Osteocyte (in vitro differentiated cells): ENCODE measurements at regions not wholly inside any gene's neighbourhood (a gene's known extent, or its start where the extent isn't known, plus 50 kb on each side); places are given as distances from the start of the nearest gene placed in this dataset.

Experiments used
- DNase-seq: peaks from one replicate; pipeline ENCODE4 v3.0.0; 2021; ENCODE audit warnings: mixed read lengths; ENCODE audit not compliant: unreplicated experiment; ENCODE audit errors: extremely low spot score
- H3K27ac Mint-ChIP-seq: one replicate; pipeline ENCODE4 v1.8.0; 2021; ENCODE audit warnings: mild to moderate bottlenecking, mixed read lengths; ENCODE audit not compliant: unreplicated experiment
- H3K27me3 Mint-ChIP-seq: one replicate; pipeline ENCODE4 v1.8.0; 2021; ENCODE audit warnings: mixed read lengths; ENCODE audit not compliant: unreplicated experiment
- H3K36me3 Mint-ChIP-seq: one replicate; pipeline ENCODE4 v1.8.0; 2021; ENCODE audit warnings: mixed read lengths; ENCODE audit not compliant: unreplicated experiment
- H3K4me1 Mint-ChIP-seq: one replicate; pipeline ENCODE4 v1.8.0; 2021; ENCODE audit warnings: mixed read lengths; ENCODE audit not compliant: unreplicated experiment
- H3K4me3 Mint-ChIP-seq: one replicate; pipeline ENCODE4 v1.8.0; 2021; ENCODE audit warnings: mild to moderate bottlenecking, moderate library complexity, mixed read lengths; ENCODE audit not compliant: unreplicated experiment
- H3K9me3 Mint-ChIP-seq: one replicate; pipeline ENCODE4 v1.8.0; 2021; ENCODE audit warnings: mixed read lengths; ENCODE audit not compliant: unreplicated experiment
- TF ChIP-seq, protein P1 (sequence below): fragments of 200-600 bp; sonication (generic); IDR thresholded peaks from 2 replicates; pipeline ENCODE4 v1.5.0; 2021; ENCODE audit warnings: antibody characterized with exemption, mild to moderate bottlenecking, moderate library complexity

- DNase-seq = no peak
- Mint-ChIP-seq H3K9me3 (peaks cover 6% of the 10 kb centered on the region), H3K4me1 (peaks cover 9% of the 10 kb centered on the region), H3K27ac (no peak overlapping the region), H3K27me3 (no peaks in the 10 kb centered on the region), H3K36me3 (no peaks in the 10 kb centered on the region), H3K4me3 (no peak overlapping the region)
- TF ChIP-seq, protein P1, sequence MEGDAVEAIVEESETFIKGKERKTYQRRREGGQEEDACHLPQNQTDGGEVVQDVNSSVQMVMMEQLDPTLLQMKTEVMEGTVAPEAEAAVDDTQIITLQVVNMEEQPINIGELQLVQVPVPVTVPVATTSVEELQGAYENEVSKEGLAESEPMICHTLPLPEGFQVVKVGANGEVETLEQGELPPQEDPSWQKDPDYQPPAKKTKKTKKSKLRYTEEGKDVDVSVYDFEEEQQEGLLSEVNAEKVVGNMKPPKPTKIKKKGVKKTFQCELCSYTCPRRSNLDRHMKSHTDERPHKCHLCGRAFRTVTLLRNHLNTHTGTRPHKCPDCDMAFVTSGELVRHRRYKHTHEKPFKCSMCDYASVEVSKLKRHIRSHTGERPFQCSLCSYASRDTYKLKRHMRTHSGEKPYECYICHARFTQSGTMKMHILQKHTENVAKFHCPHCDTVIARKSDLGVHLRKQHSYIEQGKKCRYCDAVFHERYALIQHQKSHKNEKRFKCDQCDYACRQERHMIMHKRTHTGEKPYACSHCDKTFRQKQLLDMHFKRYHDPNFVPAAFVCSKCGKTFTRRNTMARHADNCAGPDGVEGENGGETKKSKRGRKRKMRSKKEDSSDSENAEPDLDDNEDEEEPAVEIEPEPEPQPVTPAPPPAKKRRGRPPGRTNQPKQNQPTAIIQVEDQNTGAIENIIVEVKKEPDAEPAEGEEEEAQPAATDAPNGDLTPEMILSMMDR = no peak
These were observed 519.6 kb downstream of the METTL15 start for GRCh38 chr11:28627690-28628255.

GRCh38 chr11:28625532-28625931 is 517.3 kb downstream of the METTL15 start:
- Mint-ChIP-seq H3K4me1 (peaks cover 4% of the 10 kb centered on the region), H3K36me3 (no peaks in the 10 kb centered on the region), H3K4me3 (no peak overlapping the region), H3K27me3 (no peaks in the 10 kb centered on the region), H3K9me3 (peaks cover 6% of the 10 kb centered on the region), H3K27ac (no peak overlapping the region)
- no peak for DNase-seq
- TF ChIP-seq, protein P1 = no peak

GRCh38 chr11:28621753-28622152 is 513.6 kb downstream of the METTL15 start:
- TF ChIP-seq, protein P1 = no peak
- peaks cover 30% of the 10 kb centered on the region for H3K4me1 Mint-ChIP-seq
- no peaks in the 10 kb centered on the region for H3K27me3 Mint-ChIP-seq
- H3K27ac Mint-ChIP-seq = no peak overlapping the region
- H3K9me3 Mint-ChIP-seq = no peaks in the 10 kb centered on the region
- no peak overlapping the region for H3K4me3 Mint-ChIP-seq
- H3K36me3 Mint-ChIP-seq = no peaks in the 10 kb centered on the region
- no peak for DNase-seq

DNA sequence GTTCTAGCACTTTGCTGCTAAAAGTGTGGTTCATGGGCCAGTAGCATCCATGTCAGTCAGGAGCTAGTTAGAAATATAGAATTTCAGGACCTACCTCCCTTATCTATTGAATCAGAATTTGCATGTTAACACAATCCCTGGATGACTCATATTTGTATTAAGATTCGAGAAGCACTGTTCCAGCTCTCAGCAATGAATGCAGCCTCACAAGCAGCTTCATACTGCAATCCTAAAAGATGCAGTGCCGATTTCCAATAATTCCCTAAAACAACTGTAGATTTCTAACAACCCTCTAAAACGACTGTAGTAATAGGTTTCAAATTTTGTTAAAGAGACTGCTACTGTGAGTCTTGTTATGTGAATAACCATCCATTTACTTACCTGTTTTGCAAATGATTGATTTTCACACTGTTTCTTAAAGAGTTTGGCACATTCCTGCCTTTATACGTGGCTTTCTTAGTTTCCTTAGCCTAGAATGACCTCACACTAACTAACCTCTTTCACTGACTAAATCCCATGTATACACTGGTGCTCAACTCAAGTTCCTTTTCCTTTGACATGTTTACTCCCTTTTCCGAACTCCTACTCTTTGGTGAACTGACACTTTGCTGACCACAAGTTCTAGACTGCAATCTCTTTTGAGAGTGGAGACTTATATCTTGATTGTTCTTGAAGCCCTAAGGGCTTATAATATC is 511.8 kb downstream of the METTL15 start:
- Mint-ChIP-seq H3K27me3 (no peaks in the 10 kb centered on the region), H3K4me1 (peaks cover 37% of the 10 kb centered on the region), H3K9me3 (no peaks in the 10 kb centered on the region), H3K27ac (peak overlapping the region; percentile 16), H3K4me3 (no peak overlapping the region), H3K36me3 (no peaks in the 10 kb centered on the region)
- TF ChIP-seq, protein P1 = no peak
- no peak for DNase-seq

- Mint-ChIP-seq H3K27ac (peak overlapping the region; percentile 56), H3K4me3 (no peak overlapping the region), H3K9me3 (no peaks in the 10 kb centered on the region), H3K36me3 (no peaks in the 10 kb centered on the region), H3K4me1 (peaks cover 37% of the 10 kb centered on the region), H3K27me3 (no peaks in the 10 kb centered on the region)
- no peak for DNase-seq
- TF ChIP-seq, protein P1 = no peak
These were observed 510.2 kb downstream of the METTL15 start for GRCh38 chr11:28618416-28618815.
